ENCODE measurements at regions not wholly inside any gene's neighbourhood (a gene's known extent, or its start where the extent isn't known, plus 50 kb on each side); places are given as distances from the start of the nearest gene placed in this dataset.

DNA sequence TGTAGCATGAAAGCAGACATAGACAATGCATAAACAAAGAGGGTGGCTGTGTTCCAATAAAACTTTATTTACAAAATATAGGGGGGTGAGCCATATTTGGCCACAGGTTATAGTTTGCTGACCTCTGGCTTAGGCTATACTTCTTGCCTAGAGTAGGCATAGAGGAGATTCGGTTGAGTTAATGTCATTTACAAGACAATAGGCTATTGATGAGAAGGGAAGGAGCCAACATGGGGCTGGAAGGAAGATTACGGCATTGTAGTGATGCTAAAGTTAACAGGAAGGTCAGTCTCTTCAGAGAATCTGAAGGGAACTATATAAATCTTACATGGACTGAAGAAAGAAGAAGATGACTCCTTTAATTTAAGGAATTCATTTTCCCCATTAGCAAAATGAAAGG is 463.5 kb downstream of the HTR7 start:
- Histone ChIP-seq H3K36me3 (ENCODE audit: control insufficient read depth in 2 of 2, extremely low read depth in 1 of 2, insufficient read depth in 2 of 2, low read length in 2 of 2) (no peaks in the 10 kb centered on the region), H3K27ac (ENCODE audit: control insufficient read depth, insufficient read depth, low read length) (no peak overlapping the region), H4K20me1 (ENCODE audit: control insufficient read depth, extremely low read depth, insufficient read depth, low read length) (no peaks in the 10 kb centered on the region), H2AFZ (ENCODE audit: control insufficient read depth, low read length) (no peak overlapping the region), H3K79me2 (ENCODE audit: control insufficient read depth, insufficient read depth, low read length) (no peaks in the 10 kb centered on the region), H3K4me1 (ENCODE audit: control insufficient read depth, extremely low read depth, insufficient read depth, low read length) (peaks cover 4% of the 10 kb centered on the region), H3K9me1 (ENCODE audit: control insufficient read depth, extremely low read depth, insufficient read depth, low read length) (no peaks in the 10 kb centered on the region), H3K9me3 (ENCODE audit: control insufficient read depth, low read depth, low read length) (no peaks in the 10 kb centered on the region), H3K4me3 (ENCODE audit: control insufficient read depth in 2 of 3, extremely low read depth in 1 of 3, insufficient read depth in 2 of 3, low read depth in 1 of 3, low read length in 3 of 3) (no peak overlapping the region), H3K4me2 (ENCODE audit: control insufficient read depth, extremely low read depth, insufficient read depth, low read depth, low read length) (no peak overlapping the region), H3K9ac (ENCODE audit: control insufficient read depth, extremely low read depth, insufficient read depth, low read length) (no peak overlapping the region), H3K27me3 (ENCODE audit: control insufficient read depth, extremely low read depth, insufficient read depth, low read length) (no peaks in the 10 kb centered on the region)
- DNase-seq (ENCODE audit: low read depth, low spot score) (no peak), FAIRE-seq (no peak)
- dilution Hi-C loops (cut with MboI; ENCODE audit: extremely low pct_ligation_motif_present, low sequenced_read_pairs), result no loop called here
- TF ChIP-seq CTCF (optimal IDR thresholded peaks at IDR 0.05 in 1 of 3, IDR thresholded peaks at IDR 0.05 in 1 of 3, conservative IDR thresholded peaks at IDR 0.05 in 1 of 3; ENCODE audit: extremely low read depth in 1 of 3, insufficient read depth in 2 of 3, low read length in 3 of 3), result no peak
- no peak for TF ChIP-seq EZH2 (IDR thresholded peaks at IDR 0.05; ENCODE audit: low read length)

- H3K9me1 ChIP-seq (ENCODE audit: control insufficient read depth, extremely low read depth, insufficient read depth, low read length), result no peaks in the 10 kb centered on the region
- no peak overlapping the region for H3K4me3 ChIP-seq (ENCODE audit: control insufficient read depth in 2 of 3, extremely low read depth in 1 of 3, insufficient read depth in 2 of 3, low read depth in 1 of 3, low read length in 3 of 3)
- no peaks in the 10 kb centered on the region for H3K79me2 ChIP-seq (ENCODE audit: control insufficient read depth, insufficient read depth, low read length)
- FAIRE-seq (no peak), DNase-seq (ENCODE audit: low read depth, low spot score) (no peak)
- no peak for TF ChIP-seq CTCF (optimal IDR thresholded peaks at IDR 0.05 in 1 of 3, IDR thresholded peaks at IDR 0.05 in 1 of 3, conservative IDR thresholded peaks at IDR 0.05 in 1 of 3; ENCODE audit: extremely low read depth in 1 of 3, insufficient read depth in 2 of 3, low read length in 3 of 3)
- no peak for TF ChIP-seq EZH2 (IDR thresholded peaks at IDR 0.05; ENCODE audit: low read length)
- no peak overlapping the region for H3K9ac ChIP-seq (ENCODE audit: control insufficient read depth, extremely low read depth, insufficient read depth, low read length)
- H3K4me2 ChIP-seq (ENCODE audit: control insufficient read depth, extremely low read depth, insufficient read depth, low read depth, low read length), result no peak overlapping the region
- no peak overlapping the region for H2AFZ ChIP-seq (ENCODE audit: control insufficient read depth, low read length)
- H3K4me1 ChIP-seq (ENCODE audit: control insufficient read depth, extremely low read depth, insufficient read depth, low read length), result peaks cover 4% of the 10 kb centered on the region
- H3K27ac ChIP-seq (ENCODE audit: control insufficient read depth, insufficient read depth, low read length), result no peak overlapping the region
- H3K36me3 ChIP-seq (ENCODE audit: control insufficient read depth in 2 of 2, extremely low read depth in 1 of 2, insufficient read depth in 2 of 2, low read length in 2 of 2), result no peaks in the 10 kb centered on the region
- no peaks in the 10 kb centered on the region for H3K27me3 ChIP-seq (ENCODE audit: control insufficient read depth, extremely low read depth, insufficient read depth, low read length)
- dilution Hi-C loops (cut with MboI; ENCODE audit: extremely low pct_ligation_motif_present, low sequenced_read_pairs), result no loop called here
- H3K9me3 ChIP-seq (ENCODE audit: control insufficient read depth, low read depth, low read length), result no peaks in the 10 kb centered on the region
- H4K20me1 ChIP-seq (ENCODE audit: control insufficient read depth, extremely low read depth, insufficient read depth, low read length), result no peaks in the 10 kb centered on the region
These were observed 461.1 kb downstream of the HTR7 start for GRCh38 chr10:90396721-90397120.
